ENCODE measurements at regions not wholly inside any gene's neighbourhood (a gene's known extent, or its start where the extent isn't known, plus 50 kb on each side); places are given as distances from the start of the nearest gene placed in this dataset.
"Not testable (repeated sequence)": the region's sequence is repeated elsewhere in the genome, so short reads cannot be mapped to it uniquely, and the experiment has no call there.

DNA sequence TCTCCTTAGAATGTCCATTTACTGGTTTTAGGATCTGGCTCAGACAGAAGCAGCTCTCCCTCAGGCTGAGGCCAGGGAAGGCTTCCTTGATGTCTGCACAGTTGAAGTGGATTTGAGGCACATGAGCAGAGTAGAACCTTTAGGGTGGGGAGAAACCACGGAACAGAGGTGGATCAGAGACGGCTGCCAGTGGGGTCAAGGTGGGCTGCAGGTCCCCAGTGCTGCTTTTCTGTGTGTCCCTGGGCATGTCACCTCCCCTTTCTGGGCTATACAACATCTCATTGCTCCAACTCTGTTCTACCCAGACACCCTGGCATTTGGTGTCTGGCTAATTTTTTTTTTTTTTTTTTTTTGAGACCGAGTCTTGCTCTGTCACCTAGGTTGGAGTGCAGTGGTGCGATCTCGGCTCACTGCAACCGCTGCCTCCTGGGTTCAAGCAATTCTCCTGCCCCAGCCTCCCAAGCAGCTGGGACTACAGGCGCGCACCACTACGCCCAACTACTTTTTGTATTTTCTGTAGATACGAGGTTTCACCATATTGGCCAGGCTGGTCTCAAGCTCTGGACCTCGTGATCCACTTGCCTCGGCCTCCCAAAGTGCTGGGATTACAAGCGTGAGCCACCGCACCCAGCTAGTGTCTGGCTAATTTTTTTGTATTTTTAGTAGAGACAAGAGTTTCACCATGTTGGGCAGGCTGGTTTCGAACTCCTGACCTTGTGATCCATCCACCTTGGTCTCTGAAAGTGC lies 73.3 kb upstream of the THOC3 start:
- not testable (repeated sequence) for H3K9me3 Mint-ChIP-seq; H3K27ac Mint-ChIP-seq; H3K4me1 Mint-ChIP-seq (ENCODE audit: low read depth in 2 of 2); ATAC-seq (replicated peaks); H3K27me3 Mint-ChIP-seq; H3K4me3 Mint-ChIP-seq; DNase-seq; H3K36me3 Mint-ChIP-seq (ENCODE audit: insufficient read depth)

DNA sequence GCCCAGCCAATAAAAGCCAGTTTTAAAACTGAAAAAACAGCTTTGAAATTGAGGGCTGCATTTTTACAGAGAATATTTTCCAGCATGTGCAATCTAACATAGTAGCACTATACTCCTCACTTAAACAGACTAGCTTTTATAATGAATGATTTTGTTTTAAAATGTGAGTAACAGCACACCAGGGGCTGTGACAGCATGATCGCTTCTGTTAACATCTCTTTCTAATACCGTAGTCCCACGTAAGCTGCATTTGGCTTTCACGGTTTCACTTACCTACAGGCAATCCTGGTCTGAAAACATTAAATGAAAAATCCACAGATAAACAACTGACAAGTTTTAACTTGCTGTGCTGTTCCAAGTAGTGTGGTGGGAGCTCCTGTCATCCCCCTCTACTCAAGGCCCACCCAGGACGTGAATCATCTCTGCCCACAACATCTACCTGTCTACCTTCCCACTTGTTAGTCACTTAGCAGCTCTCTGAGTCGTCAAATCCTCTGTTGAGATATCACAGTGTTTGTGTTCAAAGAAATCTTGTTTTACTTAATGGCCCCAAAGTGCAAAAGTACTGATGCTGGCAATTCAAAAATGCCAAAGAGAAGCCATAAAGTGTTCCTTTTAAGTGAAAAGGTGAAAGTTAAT lies 74.0 kb upstream of the THOC3 start:
- H3K9me3 Mint-ChIP-seq; H3K4me1 Mint-ChIP-seq (ENCODE audit: low read depth in 2 of 2); H3K27me3 Mint-ChIP-seq; H3K27ac Mint-ChIP-seq; DNase-seq; H3K36me3 Mint-ChIP-seq (ENCODE audit: insufficient read depth); H3K4me3 Mint-ChIP-seq: not testable (repeated sequence)
- ATAC-seq (replicated peaks), result peak; percentile 44

DNA sequence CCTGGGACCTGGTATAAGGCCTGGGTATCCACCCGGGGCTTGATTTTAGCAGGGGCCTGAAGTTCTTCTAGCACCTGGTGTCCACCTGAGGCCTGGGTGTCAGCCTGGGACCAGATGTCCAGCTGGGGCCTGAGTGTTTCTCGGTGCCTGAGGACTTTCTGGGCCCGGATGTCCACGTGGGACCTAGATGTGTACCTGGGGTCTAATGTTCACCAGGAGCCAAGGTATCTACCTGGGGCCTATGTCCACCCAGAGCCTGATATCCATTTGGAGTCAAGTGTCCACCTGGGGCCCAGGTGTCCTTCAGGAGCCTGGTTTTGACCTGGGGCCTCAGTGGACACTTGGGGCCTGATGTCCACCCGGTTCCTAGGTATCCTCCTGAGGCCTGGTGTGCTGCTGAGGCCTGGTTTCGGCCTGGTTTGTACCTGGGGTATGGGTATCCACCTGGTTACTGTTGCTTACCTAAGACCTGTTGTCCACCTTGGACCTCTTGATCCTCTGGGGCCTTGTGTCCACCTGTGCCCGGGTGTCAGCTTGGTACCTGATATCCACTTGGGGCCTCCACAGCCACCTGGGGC lies 75.2 kb upstream of the THOC3 start:
- H3K27ac Mint-ChIP-seq; DNase-seq; H3K4me1 Mint-ChIP-seq (ENCODE audit: low read depth in 2 of 2); ATAC-seq (replicated peaks); H3K4me3 Mint-ChIP-seq; H3K9me3 Mint-ChIP-seq; H3K36me3 Mint-ChIP-seq (ENCODE audit: insufficient read depth); H3K27me3 Mint-ChIP-seq: not testable (repeated sequence)

DNA sequence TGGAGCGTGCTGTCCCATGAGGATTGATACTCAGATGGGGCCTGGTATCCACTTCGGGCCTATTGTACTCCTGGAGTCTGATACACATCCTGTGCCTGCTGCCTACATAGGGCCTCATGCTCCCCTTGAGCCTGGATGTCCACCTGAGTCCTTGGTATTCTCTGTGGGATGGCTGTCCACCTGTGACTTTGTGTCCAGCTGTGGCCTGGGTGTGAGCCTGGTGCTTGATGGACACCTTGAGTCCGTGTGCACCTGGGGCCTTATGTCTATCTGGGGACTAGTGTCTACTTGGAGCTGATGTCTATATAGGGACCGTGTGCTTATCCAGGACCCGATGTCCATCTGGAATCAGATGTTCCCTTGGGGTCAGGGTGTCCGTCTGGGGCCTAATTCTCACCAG lies 75.9 kb upstream of the THOC3 start:
- not testable (repeated sequence) for H3K36me3 Mint-ChIP-seq (ENCODE audit: insufficient read depth); H3K9me3 Mint-ChIP-seq; H3K27me3 Mint-ChIP-seq; H3K27ac Mint-ChIP-seq; ATAC-seq (replicated peaks); H3K4me3 Mint-ChIP-seq; DNase-seq; H3K4me1 Mint-ChIP-seq (ENCODE audit: low read depth in 2 of 2)

DNA sequence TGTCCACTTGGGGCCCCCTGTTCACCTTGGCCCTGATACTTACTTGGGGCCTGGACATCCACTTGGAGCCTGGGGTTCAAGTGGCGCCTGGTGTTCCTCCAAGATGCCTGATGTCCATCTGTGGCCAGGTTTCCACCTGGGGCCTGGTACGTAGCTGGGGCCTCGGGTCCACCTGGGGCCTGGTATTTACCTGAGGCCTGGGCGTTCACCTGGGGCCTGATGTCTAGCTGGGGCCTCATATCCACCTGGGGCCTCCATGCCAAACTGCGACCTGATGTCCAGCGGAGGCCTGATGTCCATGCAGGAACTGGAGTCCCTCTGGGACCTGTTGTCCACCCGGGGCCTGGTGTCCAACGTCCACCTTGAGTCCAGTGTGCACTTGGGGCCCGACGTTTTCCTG lies 76.3 kb upstream of the THOC3 start:
- H3K4me1 Mint-ChIP-seq (ENCODE audit: low read depth in 2 of 2); H3K27ac Mint-ChIP-seq; H3K27me3 Mint-ChIP-seq; ATAC-seq (replicated peaks); H3K9me3 Mint-ChIP-seq; H3K36me3 Mint-ChIP-seq (ENCODE audit: insufficient read depth); H3K4me3 Mint-ChIP-seq; DNase-seq: not testable (repeated sequence)

DNA sequence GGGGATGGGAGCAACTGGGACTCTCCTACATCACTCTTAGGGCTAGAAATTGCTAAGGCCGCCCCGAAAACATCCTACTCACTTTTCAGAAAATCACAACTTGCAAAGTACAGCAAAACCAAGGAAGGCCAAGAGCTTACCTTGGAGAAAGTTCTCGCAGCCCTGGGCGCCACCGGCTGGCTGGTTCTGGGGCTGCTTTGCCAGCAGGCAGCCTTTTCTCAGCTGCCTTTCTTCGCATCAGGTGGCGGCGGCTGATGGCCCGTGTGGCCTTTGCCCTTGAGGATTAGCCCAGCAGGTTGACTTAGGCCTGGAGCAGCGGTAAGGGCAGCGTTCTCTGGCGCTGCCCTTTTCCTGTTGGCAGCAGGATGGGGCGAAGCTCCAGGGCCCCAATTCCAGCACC lies 77.3 kb upstream of the THOC3 start:
- not testable (repeated sequence) for H3K36me3 Mint-ChIP-seq (ENCODE audit: insufficient read depth); H3K4me1 Mint-ChIP-seq (ENCODE audit: low read depth in 2 of 2); H3K27ac Mint-ChIP-seq; H3K9me3 Mint-ChIP-seq; ATAC-seq (replicated peaks); H3K4me3 Mint-ChIP-seq; H3K27me3 Mint-ChIP-seq; DNase-seq

DNA sequence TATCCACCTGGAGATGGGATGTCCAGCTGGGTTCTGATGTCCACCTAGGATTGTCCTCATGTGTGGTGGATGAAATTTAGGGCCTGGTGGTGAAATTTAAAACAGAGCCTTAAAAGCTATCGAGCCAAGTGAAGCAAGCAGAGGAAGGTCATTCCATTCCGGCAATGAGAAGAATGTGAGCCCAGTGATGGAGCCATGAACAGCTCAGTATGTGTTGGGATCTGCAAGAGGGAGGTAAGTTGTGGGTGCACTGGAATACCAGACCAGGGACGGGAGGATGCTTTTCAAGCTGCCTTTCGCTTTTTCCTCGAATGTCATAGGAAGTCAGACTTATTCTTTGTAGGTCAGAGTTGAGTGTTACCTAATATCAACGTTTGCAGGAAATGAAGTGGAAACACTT lies 80.6 kb upstream of the THOC3 start:
- not testable (repeated sequence) for H3K9me3 Mint-ChIP-seq; H3K4me3 Mint-ChIP-seq; H3K27me3 Mint-ChIP-seq; ATAC-seq (replicated peaks); DNase-seq; H3K4me1 Mint-ChIP-seq (ENCODE audit: low read depth in 2 of 2); H3K27ac Mint-ChIP-seq; H3K36me3 Mint-ChIP-seq (ENCODE audit: insufficient read depth)

DNA sequence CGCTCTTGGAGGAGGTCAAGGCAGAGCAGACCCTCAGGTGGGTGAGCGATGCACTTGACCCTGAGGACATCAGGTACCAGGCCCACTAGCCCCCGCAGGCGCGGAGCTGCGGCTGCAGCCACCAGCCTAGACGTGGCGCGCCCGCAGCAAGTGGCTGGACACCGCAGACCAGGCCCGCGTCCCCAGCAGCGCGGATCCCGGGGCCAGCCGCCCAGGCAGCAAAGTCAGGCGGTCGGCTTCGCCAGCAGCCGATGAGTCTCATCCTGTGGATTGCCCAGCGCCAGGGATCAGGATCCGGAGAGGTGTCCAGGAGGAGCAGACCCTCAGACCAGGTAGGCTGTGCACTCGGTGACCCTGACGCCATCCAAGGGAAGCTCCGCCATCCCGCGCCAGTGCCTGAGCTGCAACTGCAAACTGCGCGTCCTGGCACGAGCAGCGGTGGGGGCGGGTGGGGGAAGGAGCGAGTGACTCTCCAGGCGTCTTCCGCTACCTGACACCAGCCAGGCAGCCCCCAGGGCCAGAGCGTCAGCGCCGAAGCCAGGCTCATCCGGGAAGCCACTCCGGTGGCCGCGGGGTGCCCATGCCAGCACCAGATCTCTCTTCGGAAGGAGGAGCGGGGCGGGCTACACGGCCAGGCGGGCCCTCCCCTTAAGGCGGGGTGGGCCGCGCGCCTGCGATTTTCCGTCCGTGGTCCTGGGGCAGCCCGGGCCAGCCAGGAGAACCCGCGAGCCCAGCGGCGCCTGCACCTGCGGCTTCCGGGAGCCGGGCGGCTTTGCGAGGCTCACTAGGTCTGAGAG lies 92.6 kb upstream of the THOC3 start:
- H3K9me3 Mint-ChIP-seq; H3K4me1 Mint-ChIP-seq (ENCODE audit: low read depth in 2 of 2); H3K27me3 Mint-ChIP-seq; H3K36me3 Mint-ChIP-seq (ENCODE audit: insufficient read depth); H3K4me3 Mint-ChIP-seq; DNase-seq; H3K27ac Mint-ChIP-seq: not testable (repeated sequence)
- peak; percentile 97 for ATAC-seq (replicated peaks)

DNA sequence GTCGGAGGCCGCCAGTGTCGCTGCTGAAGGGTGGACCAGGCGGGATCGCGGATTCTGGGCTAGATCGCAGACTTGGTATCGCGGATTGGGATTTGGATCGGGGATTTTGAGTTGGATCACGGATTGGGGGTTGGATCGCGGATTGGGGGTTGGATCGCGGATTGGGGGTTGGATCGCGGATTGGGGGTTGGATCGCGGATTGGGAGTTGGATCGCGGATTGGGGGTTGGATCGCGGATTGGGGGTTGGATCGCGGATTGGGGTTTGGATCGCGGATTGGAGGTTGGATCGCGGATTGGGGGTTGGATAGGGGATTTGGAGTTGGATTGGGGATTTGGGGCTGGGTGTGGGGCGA lies 93.1 kb upstream of the THOC3 start:
- ATAC-seq (replicated peaks); H3K9me3 Mint-ChIP-seq; H3K27me3 Mint-ChIP-seq; H3K27ac Mint-ChIP-seq; H3K4me3 Mint-ChIP-seq; H3K36me3 Mint-ChIP-seq (ENCODE audit: insufficient read depth); DNase-seq; H3K4me1 Mint-ChIP-seq (ENCODE audit: low read depth in 2 of 2): not testable (repeated sequence)

DNA sequence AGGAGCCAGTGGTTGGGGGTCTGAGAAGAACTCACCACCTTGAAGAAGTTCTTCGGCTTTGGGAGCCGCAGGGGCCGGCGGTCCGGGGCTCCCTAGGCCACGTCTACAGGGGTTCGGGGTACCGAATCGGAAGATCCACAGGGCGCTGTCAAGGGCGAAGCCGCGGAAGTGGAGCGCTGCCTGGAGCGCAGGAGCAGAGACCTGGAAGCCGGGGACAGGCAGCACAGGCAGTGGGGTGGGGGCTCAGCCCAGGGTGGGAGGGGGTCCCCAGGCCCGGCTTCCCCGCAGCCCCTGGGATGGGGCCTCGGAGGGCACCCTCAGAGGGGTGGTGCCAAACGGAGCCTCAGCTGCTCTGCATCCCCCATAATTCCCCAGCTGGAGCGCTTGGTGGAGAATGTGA lies 93.5 kb upstream of the THOC3 start:
- not testable (repeated sequence) for H3K27ac Mint-ChIP-seq; H3K4me3 Mint-ChIP-seq; H3K4me1 Mint-ChIP-seq (ENCODE audit: low read depth in 2 of 2); ATAC-seq (replicated peaks); H3K27me3 Mint-ChIP-seq; H3K9me3 Mint-ChIP-seq; H3K36me3 Mint-ChIP-seq (ENCODE audit: insufficient read depth); DNase-seq

DNA sequence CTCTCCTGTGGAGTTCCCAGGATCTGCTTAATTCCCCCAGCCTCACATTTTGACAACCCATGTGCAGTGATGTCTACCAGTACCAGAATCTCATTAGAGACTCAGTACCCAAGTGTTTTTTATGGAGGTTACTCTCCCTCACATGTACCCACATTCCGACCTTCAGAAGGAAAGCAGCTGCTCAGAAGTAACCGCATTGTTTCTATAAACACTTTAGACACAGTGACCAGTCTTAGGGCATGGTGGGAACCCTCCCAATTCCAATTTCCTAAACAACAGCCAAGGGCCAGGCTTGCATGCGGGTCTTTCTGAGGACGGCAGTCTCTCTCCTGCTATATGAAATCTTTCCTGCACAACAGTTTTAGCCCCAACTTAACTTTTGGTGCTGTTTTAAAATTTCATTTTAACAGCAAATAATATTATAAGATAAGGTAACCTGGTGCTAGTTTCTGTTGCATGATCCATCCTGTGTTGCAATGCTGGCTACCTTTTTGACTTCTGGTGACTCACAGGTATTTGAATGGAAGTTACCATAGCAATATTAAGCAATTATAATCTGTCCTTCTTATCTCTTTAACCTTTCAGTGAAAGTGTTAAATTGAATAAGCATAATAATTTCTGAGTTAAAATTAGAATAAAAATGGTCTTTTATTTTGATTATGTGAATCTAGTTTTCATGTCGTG lies 98.3 kb upstream of the THOC3 start:
- H3K4me3 Mint-ChIP-seq; H3K9me3 Mint-ChIP-seq; DNase-seq; ATAC-seq (replicated peaks); H3K27ac Mint-ChIP-seq; H3K27me3 Mint-ChIP-seq; H3K36me3 Mint-ChIP-seq (ENCODE audit: insufficient read depth); H3K4me1 Mint-ChIP-seq (ENCODE audit: low read depth in 2 of 2): not testable (repeated sequence)

DNA sequence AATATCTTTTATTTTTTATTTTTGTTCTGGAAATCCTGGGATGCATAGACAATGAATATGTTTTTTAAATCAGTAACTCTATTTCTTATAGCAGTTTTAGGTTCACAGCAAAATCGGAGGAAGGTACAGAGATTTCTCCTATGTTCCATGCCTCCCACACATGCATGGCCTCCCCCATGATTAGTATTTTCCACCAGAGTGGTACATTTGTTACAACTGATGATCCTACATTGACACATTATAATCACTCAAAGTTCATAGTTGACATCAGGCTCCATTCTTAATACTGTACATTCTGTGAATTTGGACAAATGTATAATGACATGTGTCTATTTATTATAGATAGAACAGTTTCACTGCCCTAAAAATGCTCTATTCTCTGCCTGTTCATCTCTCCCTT lies 99.0 kb upstream of the THOC3 start:
- H3K4me1 Mint-ChIP-seq (ENCODE audit: low read depth in 2 of 2); ATAC-seq (replicated peaks); H3K4me3 Mint-ChIP-seq; H3K27ac Mint-ChIP-seq; H3K36me3 Mint-ChIP-seq (ENCODE audit: insufficient read depth); DNase-seq; H3K9me3 Mint-ChIP-seq; H3K27me3 Mint-ChIP-seq: not testable (repeated sequence)

DNA sequence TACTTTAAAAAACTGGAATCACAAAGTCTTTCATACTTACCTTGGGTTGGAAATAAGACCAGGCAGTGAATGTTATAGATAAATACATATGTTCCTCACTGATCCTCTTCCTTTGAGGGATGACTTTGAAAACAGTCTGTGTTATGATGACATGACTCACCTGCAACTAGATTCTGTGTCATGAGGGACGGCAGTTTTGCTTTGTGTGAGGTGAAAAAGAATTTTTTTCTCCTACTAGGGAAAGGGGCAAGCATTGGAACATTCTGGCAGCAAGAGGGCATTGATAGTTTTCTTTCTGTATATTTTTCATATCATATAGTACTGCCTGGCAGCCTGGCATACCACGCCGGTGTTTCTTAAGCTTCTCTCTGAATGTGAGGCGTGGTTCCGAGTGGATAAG lies 99.8 kb upstream of the THOC3 start:
- not testable (repeated sequence) for H3K9me3 Mint-ChIP-seq; ATAC-seq (replicated peaks); H3K4me3 Mint-ChIP-seq; H3K36me3 Mint-ChIP-seq (ENCODE audit: insufficient read depth); H3K4me1 Mint-ChIP-seq (ENCODE audit: low read depth in 2 of 2); H3K27ac Mint-ChIP-seq; H3K27me3 Mint-ChIP-seq; DNase-seq

All from effector memory CD8-positive, alpha-beta T cell (primary cell).